MG63 (cell line): ENCODE measurements at regions not wholly inside any gene's neighbourhood (a gene's known extent, or its start where the extent isn't known, plus 50 kb on each side); places are given as distances from the start of the nearest gene placed in this dataset.
"Not testable (repeated sequence)": the region's sequence is repeated elsewhere in the genome, so short reads cannot be mapped to it uniquely, and the experiment has no call there.

Experiments
- DNase-seq: peaks from one replicate; pipeline ENCODE4 v3.0.0-alpha.2; 2020
- H3K27me3 ChIP-seq: fragments of 250-450 bp; sonication (Bioruptor Pico); 2 replicates; pipeline ENCODE4 v1.5.1; 2020; ENCODE audit warnings: mild to moderate bottlenecking, moderate library complexity
- H3K36me3 ChIP-seq: fragments of 250-450 bp; sonication (Bioruptor Pico); 2 replicates; pipeline ENCODE4 v1.5.1; 2020; ENCODE audit warnings: mild to moderate bottlenecking, moderate library complexity
- H3K4me3 ChIP-seq: fragments of 250-450 bp; sonication (Bioruptor Pico); 2 replicates; pipeline ENCODE4 v1.5.1; 2020; ENCODE audit warnings: mild to moderate bottlenecking, moderate library complexity
- H3K9me3 ChIP-seq: fragments of 250-450 bp; sonication (Bioruptor Pico); 2 replicates; pipeline ENCODE4 v1.5.1; 2020; ENCODE audit warnings: mild to moderate bottlenecking, moderate library complexity

- Histone ChIP-seq H3K9me3 (no peaks in the 10 kb centered on the region), H3K4me3 (no peak overlapping the region), H3K36me3 (no peaks in the 10 kb centered on the region), H3K27me3 (no peaks in the 10 kb centered on the region)
- no peak for DNase-seq
Measured at GRCh38 chr11:129612447-129612961, 203.1 kb upstream of the TMEM45B start.

- H3K27me3 ChIP-seq: no peaks in the 10 kb centered on the region
- H3K4me3 ChIP-seq: no peak overlapping the region
- no peaks in the 10 kb centered on the region for H3K36me3 ChIP-seq
- no peak for DNase-seq
- no peaks in the 10 kb centered on the region for H3K9me3 ChIP-seq
Measured at GRCh38 chr11:129613071-129613470, 202.6 kb upstream of the TMEM45B start.

- Histone ChIP-seq H3K4me3 (no peak overlapping the region), H3K9me3 (no peaks in the 10 kb centered on the region), H3K36me3 (no peaks in the 10 kb centered on the region), H3K27me3 (no peaks in the 10 kb centered on the region)
- no peak for DNase-seq
Measured at GRCh38 chr11:129614256-129614944, 201.2 kb upstream of the TMEM45B start.

- Histone ChIP-seq H3K4me3 (no peak overlapping the region), H3K36me3 (no peaks in the 10 kb centered on the region), H3K27me3 (no peaks in the 10 kb centered on the region), H3K9me3 (no peaks in the 10 kb centered on the region)
- no peak for DNase-seq
Measured at GRCh38 chr11:129618046-129618569, 197.5 kb upstream of the TMEM45B start.

- Histone ChIP-seq H3K4me3 (no peak overlapping the region), H3K36me3 (no peaks in the 10 kb centered on the region), H3K27me3 (no peaks in the 10 kb centered on the region), H3K9me3 (no peaks in the 10 kb centered on the region)
- DNase-seq: peak; percentile 45
Measured at GRCh38 chr11:129620237-129621104, 195.2 kb upstream of the TMEM45B start.

- DNase-seq: no peak
- Histone ChIP-seq H3K4me3 (no peak overlapping the region), H3K36me3 (no peaks in the 10 kb centered on the region), H3K9me3 (peaks cover 6% of the 10 kb centered on the region; the same call in 1 of the 2 replicates), H3K27me3 (no peaks in the 10 kb centered on the region)
Measured at GRCh38 chr11:129625930-129626329, 189.7 kb upstream of the TMEM45B start.

- Histone ChIP-seq H3K9me3 (peaks cover 6% of the 10 kb centered on the region; the same call in 1 of the 2 replicates), H3K4me3 (no peak overlapping the region), H3K36me3 (no peaks in the 10 kb centered on the region), H3K27me3 (no peaks in the 10 kb centered on the region)
- DNase-seq: no peak
Measured at GRCh38 chr11:129631201-129631600, 184.4 kb upstream of the TMEM45B start.

GRCh38 chr11:129636926-129637325 is 178.7 kb upstream of the TMEM45B start:
- H3K36me3 ChIP-seq: no peaks in the 10 kb centered on the region
- peaks cover 8% of the 10 kb centered on the region; the same call in 1 of the 2 replicates for H3K9me3 ChIP-seq
- no peak for DNase-seq
- no peak overlapping the region for H3K4me3 ChIP-seq
- H3K27me3 ChIP-seq: no peaks in the 10 kb centered on the region

- H3K9me3 ChIP-seq: peaks cover 11% of the 10 kb centered on the region
- no peaks in the 10 kb centered on the region for H3K36me3 ChIP-seq
- no peaks in the 10 kb centered on the region for H3K27me3 ChIP-seq
- DNase-seq: no peak
- no peak overlapping the region for H3K4me3 ChIP-seq
Measured at GRCh38 chr11:129637473-129637872, 178.2 kb upstream of the TMEM45B start.

GRCh38 chr11:129637983-129638776 is 177.5 kb upstream of the TMEM45B start:
- no peaks in the 10 kb centered on the region for H3K27me3 ChIP-seq
- DNase-seq: no peak
- no peaks in the 10 kb centered on the region for H3K36me3 ChIP-seq
- H3K4me3 ChIP-seq: no peak overlapping the region
- peaks cover 11% of the 10 kb centered on the region for H3K9me3 ChIP-seq

- no peak overlapping the region for H3K4me3 ChIP-seq
- no peaks in the 10 kb centered on the region for H3K27me3 ChIP-seq
- DNase-seq: peak; percentile 88
- H3K9me3 ChIP-seq: peaks cover 11% of the 10 kb centered on the region
- no peaks in the 10 kb centered on the region for H3K36me3 ChIP-seq
Measured at GRCh38 chr11:129639300-129639699, 176.3 kb upstream of the TMEM45B start.

GRCh38 chr11:129640671-129641070 is 175.0 kb upstream of the TMEM45B start:
- H3K9me3 ChIP-seq: peaks cover 11% of the 10 kb centered on the region
- H3K27me3 ChIP-seq: no peaks in the 10 kb centered on the region
- no peaks in the 10 kb centered on the region for H3K36me3 ChIP-seq
- no peak for DNase-seq
- no peak overlapping the region for H3K4me3 ChIP-seq

GRCh38 chr11:129643031-129643721 is 172.5 kb upstream of the TMEM45B start:
- Histone ChIP-seq H3K27me3 (no peaks in the 10 kb centered on the region), H3K36me3 (no peaks in the 10 kb centered on the region), H3K9me3 (peaks cover 6% of the 10 kb centered on the region), H3K4me3 (no peak overlapping the region)
- peak; percentile 90 for DNase-seq

- Histone ChIP-seq H3K4me3 (no peak overlapping the region), H3K27me3 (no peaks in the 10 kb centered on the region), H3K9me3 (peaks cover 6% of the 10 kb centered on the region), H3K36me3 (no peaks in the 10 kb centered on the region)
- DNase-seq: no peak
Measured at GRCh38 chr11:129644326-129644725, 171.3 kb upstream of the TMEM45B start.

- Histone ChIP-seq H3K27me3 (no peaks in the 10 kb centered on the region), H3K9me3 (peaks cover 6% of the 10 kb centered on the region), H3K36me3 (no peaks in the 10 kb centered on the region), H3K4me3 (no peak overlapping the region)
- DNase-seq: no peak
Measured at GRCh38 chr11:129645943-129646342, 169.7 kb upstream of the TMEM45B start.

GRCh38 chr11:129650044-129650443 is 165.6 kb upstream of the TMEM45B start:
- H3K4me3 ChIP-seq, H3K27me3 ChIP-seq, DNase-seq, H3K36me3 ChIP-seq: not testable (repeated sequence)
- peaks cover 22% of the 10 kb centered on the region for H3K9me3 ChIP-seq
